OCI-LY1 (cell line): ENCODE measurements at regions not wholly inside any gene's neighbourhood (a gene's known extent, or its start where the extent isn't known, plus 50 kb on each side); places are given as distances from the start of the nearest gene placed in this dataset.

Source experiments
- H2AFZ ChIP-seq: fragments of 200-600 bp; sonication (generic), shearing (Covaris generic); 2 replicates; pipeline ENCODE4 v1.6.0; 2014; ENCODE audit warnings: antibody characterized with exemption, mild to moderate bottlenecking, low read length
- H3F3A ChIP-seq: fragments of 200-600 bp; sonication (generic), shearing (Covaris generic); 2 replicates; pipeline ENCODE4 v1.6.0; 2014; ENCODE audit warnings: mild to moderate bottlenecking, antibody characterized with exemption, low read length, moderate library complexity; ENCODE audit not compliant: insufficient read depth
- H3K27ac ChIP-seq: fragments of 200-600 bp; sonication (generic); 2 replicates; pipeline ENCODE4 v1.5.1; 2014; ENCODE audit warnings: low read length, mixed run types, mild to moderate bottlenecking, low read depth; ENCODE audit not compliant: poor library complexity, severe bottlenecking
- H3K27me3 ChIP-seq: fragments of 200-600 bp; sonication (generic); 2 replicates; pipeline ENCODE4 v1.6.0; 2014; ENCODE audit warnings: antibody characterized with exemption, mild to moderate bottlenecking, low read length, moderate library complexity; ENCODE audit not compliant: insufficient read depth
- H3K36me3 ChIP-seq: fragments of 200-600 bp; sonication (generic); 2 replicates; pipeline ENCODE4 v1.6.1; 2014; ENCODE audit warnings: mild to moderate bottlenecking, antibody characterized with exemption, low read length, moderate library complexity, mixed read lengths; ENCODE audit not compliant: insufficient read depth
- H3K4me1 ChIP-seq: fragments of 200-600 bp; sonication (generic); 2 replicates; pipeline ENCODE4 v1.5.1; 2014; ENCODE audit warnings: mild to moderate bottlenecking, low read length, moderate library complexity; ENCODE audit not compliant: insufficient read depth, severe bottlenecking
- H3K4me2 ChIP-seq: fragments of 200-600 bp; sonication (generic), shearing (Covaris generic); 2 replicates; pipeline ENCODE4 v1.6.1; 2014; ENCODE audit warnings: low read length
- H3K4me3 ChIP-seq: fragments of 200-600 bp; sonication (generic); 2 replicates; pipeline ENCODE4 v1.5.1; 2014; ENCODE audit warnings: low read length, low read depth, mild to moderate bottlenecking, mixed read lengths; ENCODE audit not compliant: poor library complexity, severe bottlenecking
- H3K79me2 ChIP-seq: fragments of 200-600 bp; shearing (Covaris generic); 2 replicates; pipeline ENCODE4 v1.6.1; 2016; ENCODE audit warnings: mixed run types, low read length, mixed read lengths; ENCODE audit not compliant: insufficient read depth
- H3K9ac ChIP-seq: fragments of 200-600 bp; sonication (generic), shearing (Covaris generic); 2 replicates; pipeline ENCODE4 v1.6.1; 2014; ENCODE audit warnings: mild to moderate bottlenecking, low read length, mixed read lengths
- H3K9me2 ChIP-seq: fragments of 200-600 bp; sonication (generic), shearing (Covaris generic); 2 replicates; pipeline ENCODE4 v1.6.1; 2014; ENCODE audit warnings: low read depth, mild to moderate bottlenecking, low read length, mixed read lengths
- H3K9me3 ChIP-seq: fragments of 200-600 bp; shearing (Covaris generic); 2 replicates; pipeline ENCODE4 v1.6.1; 2014; ENCODE audit warnings: low read length, mixed read lengths
- H4K20me1 ChIP-seq: fragments of 200-600 bp; sonication (generic), shearing (Covaris generic); 2 replicates; pipeline ENCODE4 v1.6.0; 2016; ENCODE audit warnings: mild to moderate bottlenecking, low read length; ENCODE audit not compliant: insufficient read depth
- EZH2 ChIP-seq: fragments of 200-600 bp; sonication (generic), shearing (Covaris generic); IDR thresholded peaks from 2 replicates; pipeline ENCODE4 v1.8.0; 2017; ENCODE audit warnings: borderline replicate concordance, mixed run types, mild to moderate bottlenecking, antibody characterized with exemption, low read length, moderate library complexity, mixed read lengths
- TF ChIP-seq, protein P1 (sequence below): fragments of 200-600 bp; sonication (generic), shearing (Covaris generic); IDR thresholded peaks from 2 replicates; pipeline ENCODE4 v1.5.1; 2017; ENCODE audit warnings: mild to moderate bottlenecking, antibody characterized with exemption, low read length, moderate library complexity, mixed read lengths

DNA sequence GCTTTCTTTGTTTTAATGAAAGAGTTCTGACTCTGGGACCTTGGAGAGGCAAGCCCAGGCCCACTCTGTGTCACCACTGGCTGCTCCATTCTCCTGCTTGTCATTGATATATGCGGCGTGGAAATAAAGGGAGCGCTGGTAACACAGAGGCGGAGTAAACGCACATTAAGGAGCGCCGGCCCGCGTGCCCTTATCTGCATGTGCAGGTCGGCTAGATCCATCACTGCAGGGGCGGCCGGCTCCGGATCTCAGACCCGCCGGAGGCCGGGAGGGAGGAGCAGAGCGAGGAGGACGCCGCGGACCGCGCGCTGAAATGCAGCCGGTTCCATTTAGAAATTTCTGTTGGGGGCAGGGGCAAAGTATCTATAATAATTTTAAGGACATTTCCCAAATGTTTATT lies 70.8 kb downstream of the MRPL36 start:
- no peak overlapping the region for H3K9ac ChIP-seq
- no peak overlapping the region for H3K4me2 ChIP-seq
- no peaks in the 10 kb centered on the region for H3F3A ChIP-seq
- no peaks in the 10 kb centered on the region for H3K79me2 ChIP-seq
- H3K27me3 ChIP-seq = peaks cover 4% of the 10 kb centered on the region; the same call in 1 of the 2 replicates
- H3K27ac ChIP-seq = no peak overlapping the region
- H2AFZ ChIP-seq = no peak overlapping the region
- H3K4me1 ChIP-seq = no peaks in the 10 kb centered on the region
- no peaks in the 10 kb centered on the region for H3K9me3 ChIP-seq
- H3K36me3 ChIP-seq = no peaks in the 10 kb centered on the region
- no peaks in the 10 kb centered on the region for H4K20me1 ChIP-seq
- no peak overlapping the region for H3K4me3 ChIP-seq
- H3K9me2 ChIP-seq = no peaks in the 10 kb centered on the region
- TF ChIP-seq, protein P1, sequence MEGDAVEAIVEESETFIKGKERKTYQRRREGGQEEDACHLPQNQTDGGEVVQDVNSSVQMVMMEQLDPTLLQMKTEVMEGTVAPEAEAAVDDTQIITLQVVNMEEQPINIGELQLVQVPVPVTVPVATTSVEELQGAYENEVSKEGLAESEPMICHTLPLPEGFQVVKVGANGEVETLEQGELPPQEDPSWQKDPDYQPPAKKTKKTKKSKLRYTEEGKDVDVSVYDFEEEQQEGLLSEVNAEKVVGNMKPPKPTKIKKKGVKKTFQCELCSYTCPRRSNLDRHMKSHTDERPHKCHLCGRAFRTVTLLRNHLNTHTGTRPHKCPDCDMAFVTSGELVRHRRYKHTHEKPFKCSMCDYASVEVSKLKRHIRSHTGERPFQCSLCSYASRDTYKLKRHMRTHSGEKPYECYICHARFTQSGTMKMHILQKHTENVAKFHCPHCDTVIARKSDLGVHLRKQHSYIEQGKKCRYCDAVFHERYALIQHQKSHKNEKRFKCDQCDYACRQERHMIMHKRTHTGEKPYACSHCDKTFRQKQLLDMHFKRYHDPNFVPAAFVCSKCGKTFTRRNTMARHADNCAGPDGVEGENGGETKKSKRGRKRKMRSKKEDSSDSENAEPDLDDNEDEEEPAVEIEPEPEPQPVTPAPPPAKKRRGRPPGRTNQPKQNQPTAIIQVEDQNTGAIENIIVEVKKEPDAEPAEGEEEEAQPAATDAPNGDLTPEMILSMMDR = no peak
- TF ChIP-seq EZH2 = no peak

DNA sequence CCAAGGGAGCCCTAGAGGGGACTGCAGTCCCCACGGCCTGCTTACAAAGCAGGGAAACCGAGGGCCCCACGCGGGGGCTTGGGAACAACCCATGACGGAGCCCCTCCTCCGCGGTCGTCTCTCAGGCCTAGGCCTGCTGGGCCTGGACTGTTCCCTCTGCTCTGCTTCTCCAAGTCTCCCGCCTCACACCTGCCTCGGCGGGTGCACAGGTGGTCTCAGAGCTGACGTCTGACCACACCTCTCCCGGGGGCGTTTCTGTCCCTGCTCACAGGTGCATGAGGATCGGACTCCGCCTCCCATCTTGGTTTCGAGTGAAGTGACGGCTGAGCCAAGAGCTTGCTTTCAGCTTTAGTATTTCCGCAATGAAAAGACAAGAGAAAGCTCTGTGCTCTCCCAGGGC lies 72.1 kb downstream of the MRPL36 start:
- no peak overlapping the region for H3K27ac ChIP-seq
- H3K36me3 ChIP-seq = no peaks in the 10 kb centered on the region
- no peaks in the 10 kb centered on the region for H3K9me3 ChIP-seq
- H3F3A ChIP-seq = no peaks in the 10 kb centered on the region
- no peak overlapping the region for H3K9ac ChIP-seq
- H4K20me1 ChIP-seq = no peaks in the 10 kb centered on the region
- H3K4me3 ChIP-seq = no peak overlapping the region
- no peaks in the 10 kb centered on the region for H3K4me1 ChIP-seq
- no peak overlapping the region for H3K4me2 ChIP-seq
- TF ChIP-seq EZH2 = no peak
- TF ChIP-seq, protein P1 = no peak
- H3K9me2 ChIP-seq = no peaks in the 10 kb centered on the region
- peaks cover 2% of the 10 kb centered on the region; the same call in 1 of the 2 replicates for H3K27me3 ChIP-seq
- no peaks in the 10 kb centered on the region for H3K79me2 ChIP-seq
- H2AFZ ChIP-seq = no peak overlapping the region

DNA sequence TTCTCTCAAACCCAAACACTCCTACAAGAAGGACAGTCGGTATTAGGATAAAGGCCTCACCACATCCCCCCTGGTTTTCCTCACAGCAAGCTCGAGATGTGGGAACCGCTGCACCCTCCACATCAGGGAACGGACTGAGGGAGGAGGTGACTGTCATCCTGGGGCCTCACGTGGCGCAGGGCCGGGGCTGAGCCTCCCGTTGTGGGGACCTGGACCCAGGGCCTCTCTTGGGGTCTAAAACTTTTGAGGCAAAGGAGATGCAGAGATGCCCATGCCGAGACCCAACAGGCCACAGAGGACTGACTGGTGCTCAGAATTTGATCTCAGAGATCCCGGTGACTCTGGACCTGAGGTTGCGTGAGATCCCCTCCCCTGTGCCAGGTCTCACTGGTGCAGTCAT lies 72.7 kb downstream of the MRPL36 start:
- Histone ChIP-seq H2AFZ (no peak overlapping the region), H3K36me3 (no peaks in the 10 kb centered on the region), H3K4me3 (no peak overlapping the region), H3K27me3 (no peaks in the 10 kb centered on the region), H4K20me1 (no peaks in the 10 kb centered on the region), H3K9me2 (no peaks in the 10 kb centered on the region), H3K4me2 (no peak overlapping the region), H3K4me1 (no peaks in the 10 kb centered on the region), H3K9me3 (no peaks in the 10 kb centered on the region), H3F3A (no peaks in the 10 kb centered on the region), H3K9ac (no peak overlapping the region), H3K27ac (no peak overlapping the region), H3K79me2 (no peaks in the 10 kb centered on the region)
- TF ChIP-seq, protein P1 = no peak
- no peak for TF ChIP-seq EZH2
